Endothelial cell of umbilical vein (primary cell): ENCODE measurements at regions not wholly inside any gene's neighbourhood (a gene's known extent, or its start where the extent isn't known, plus 50 kb on each side); places are given as distances from the start of the nearest gene placed in this dataset.

Experiments used
- BruUV-seq: library from RNA; stranded (reverse); fragments of 400-500 nt; replicated peaks from 2 replicates; lab custom pipeline; 2021; lab: Mats Ljungman, UMichigan
- CTCF ChIA-PET: fragments of 300-600, 350-600 bp; sonication (Branson Sonifier 250); formaldehyde crosslinking; loops from one replicate; lab custom pipeline; 2021; ENCODE audit warnings: antibody characterized with exemption, inconsistent platforms; lab: Charles Lee
- POLR2A ChIA-PET: fragments of 300-600, 350-600 bp; sonication (Branson Sonifier 250); formaldehyde crosslinking; loops from one replicate; lab custom pipeline; 2021; ENCODE audit warnings: antibody characterized with exemption, inconsistent platforms; lab: Charles Lee
- DNase-seq: peaks from one replicate; pipeline ENCODE4 v3.0.0-alpha.2; 2011; ENCODE audit warnings: low read depth, low spot score
- FAIRE-seq: peaks from 2 replicates; lab custom pipeline; 2011; peaks lifted over from hg19 to GRCh38; lab: Jason Lieb, UNC
- H2AFZ ChIP-seq: 2 replicates; pipeline ENCODE4 v1.6.0; 2012; ENCODE audit warnings: low read depth, low read length, control low read depth, inconsistent platforms
- H3K27ac ChIP-seq: 2 replicates; pipeline ENCODE4 v1.5.1; 2011; ENCODE audit warnings: low read depth, mild to moderate bottlenecking, control low read depth, low read length, moderate library complexity; ENCODE audit not compliant: insufficient read depth
- H3K27me3 ChIP-seq, 2 experiments: 2 replicates each; pipeline versions ENCODE4 v1.6.0 to v1.6.1; 2011; ENCODE audit warnings: low read length in 2 of 2, mixed read lengths in 1 of 2; ENCODE audit not compliant: control insufficient read depth in 2 of 2, insufficient read depth in 2 of 2
- H3K36me3 ChIP-seq, 2 experiments: 2 replicates in 1 of 2; 3 replicates in 1 of 2; pipeline ENCODE4 v1.5.1; 2011; ENCODE audit warnings: low read length in 2 of 2, mild to moderate bottlenecking in 1 of 2, moderate library complexity in 1 of 2; ENCODE audit not compliant: control insufficient read depth in 2 of 2, insufficient read depth in 2 of 2; ENCODE audit errors: extremely low read depth in 1 of 2
- H3K4me1 ChIP-seq: 3 replicates; pipeline ENCODE4 v1.5.1; 2011; ENCODE audit warnings: mild to moderate bottlenecking, low read length; ENCODE audit not compliant: control insufficient read depth, insufficient read depth; ENCODE audit errors: extremely low read depth
- H3K4me2 ChIP-seq: 2 replicates; pipeline ENCODE4 v1.6.1; 2011; ENCODE audit warnings: low read length, control low read depth, mixed read lengths; ENCODE audit not compliant: insufficient read depth
- H3K4me3 ChIP-seq, 3 experiments: fragments of 200-600 bp in 1 of 3; sonication (generic), shearing (Covaris generic) in 1 of 3; replicated peaks in 1 of 3; 2 replicates each; pipeline ENCODE4 v1.5.1; 2011 to 2016; ENCODE audit warnings: control low read depth in 3 of 3, low read length in 3 of 3, mild to moderate bottlenecking in 2 of 3, inconsistent platforms in 1 of 3, low read depth in 1 of 3, moderate library complexity in 1 of 3; ENCODE audit not compliant: insufficient read depth in 1 of 3
- H3K79me2 ChIP-seq: 2 replicates; pipeline ENCODE4 v1.6.0; 2012; ENCODE audit warnings: low read length, inconsistent platforms; ENCODE audit not compliant: control insufficient read depth, insufficient read depth
- H3K9ac ChIP-seq: replicated peaks from 2 replicates; pipeline ENCODE3; 2011; ENCODE audit warnings: low read length, control low read depth; ENCODE audit not compliant: insufficient read depth; ENCODE audit errors: extremely low read depth
- H3K9me1 ChIP-seq: replicated peaks from 3 replicates; pipeline ENCODE4 v1.6.0; 2011; ENCODE audit warnings: mild to moderate bottlenecking, low read length; ENCODE audit not compliant: control insufficient read depth, insufficient read depth; ENCODE audit errors: extremely low read depth
- H3K9me3 ChIP-seq: replicated peaks from 2 replicates; pipeline ENCODE4 v1.5.1; 2012; ENCODE audit warnings: low read length, inconsistent platforms; ENCODE audit not compliant: control insufficient read depth, insufficient read depth
- H4K20me1 ChIP-seq: replicated peaks from 2 replicates; pipeline ENCODE3; 2011; ENCODE audit warnings: mild to moderate bottlenecking, low read length; ENCODE audit not compliant: control insufficient read depth, insufficient read depth; ENCODE audit errors: extremely low read depth
- CTCF ChIP-seq, 2 donors: IDR thresholded peaks; 1 replicate in 1 of 2; 2 replicates in 1 of 2; pipeline ENCODE4 v1.5.1; 2011; ENCODE audit warnings: low read length in 2 of 2, mild to moderate bottlenecking in 2 of 2, moderate library complexity in 2 of 2, control low read depth in 1 of 2, inconsistent platforms in 1 of 2, low read depth in 1 of 2; ENCODE audit not compliant: insufficient read depth in 1 of 2; ENCODE audit errors: extremely low read depth in 1 of 2
- EZH2 ChIP-seq: IDR thresholded peaks from 2 replicates; pipeline ENCODE4 v1.6.1; 2012; ENCODE audit warnings: borderline replicate concordance, low read depth, mild to moderate bottlenecking, moderate library complexity, low read length, inconsistent platforms; ENCODE audit not compliant: severe bottlenecking
- FOS ChIP-seq: IDR thresholded peaks from 2 replicates; pipeline ENCODE4 v1.6.1; 2011; ENCODE audit warnings: mild to moderate bottlenecking, low read length, moderate library complexity, borderline replicate concordance; ENCODE audit not compliant: insufficient read depth
- GATA2 ChIP-seq: IDR thresholded peaks from 2 replicates; pipeline ENCODE4 v1.7.0; 2011; ENCODE audit warnings: low read depth, mild to moderate bottlenecking, moderate library complexity, mixed read lengths, low read length; ENCODE audit not compliant: insufficient read length, insufficient read depth
- JUN ChIP-seq: IDR thresholded peaks from 2 replicates; pipeline ENCODE4 v1.6.1; 2011; ENCODE audit warnings: borderline replicate concordance, low read depth; ENCODE audit not compliant: insufficient read length, insufficient read depth
- MYC ChIP-seq: IDR thresholded peaks from one replicate; pipeline ENCODE4 v1.6.1; 2011; ENCODE audit warnings: mild to moderate bottlenecking, low read depth, low read length
- POLR2A ChIP-seq: IDR thresholded peaks from 2 replicates; pipeline ENCODE4 v1.6.1; 2012; ENCODE audit warnings: low read depth, mild to moderate bottlenecking, control low read depth, low read length
- POLR2AphosphoS5 ChIP-seq: IDR thresholded peaks from 2 replicates; pipeline ENCODE4 v1.6.1; 2012; ENCODE audit warnings: low read depth, mild to moderate bottlenecking, control low read depth, low read length, moderate library complexity; ENCODE audit not compliant: insufficient read depth
- dilution Hi-C: fragments of 300-500 bp; cut with MboI; formaldehyde crosslinking; loops from one replicate; pipeline ENCODE4 v1.15.0; 2019; ENCODE audit warnings: low sequenced_read_pairs; ENCODE audit not compliant: extremely low pct_ligation_motif_present
- intact Hi-C: fragments of 100-400 bp; cut with micrococcal nuclease; formaldehyde crosslinking; loops from one replicate; pipeline ENCODE4 v1.10.0; 2022
- TF ChIP-seq, protein P1 (sequence below): IDR thresholded peaks from 2 replicates; pipeline ENCODE4 v1.6.1; 2011; ENCODE audit not compliant: insufficient read depth, insufficient read length

GRCh38 chr7:142413280-142414000 lies 155.6 kb upstream of the PRSS58 start:
- POLR2A ChIA-PET: no interaction called here
- Histone ChIP-seq H3K9me3 (no peaks in the 10 kb centered on the region), H3K79me2 (no peaks in the 10 kb centered on the region), H3K4me1 (no peaks in the 10 kb centered on the region), H3K9me1 (no peaks in the 10 kb centered on the region), H3K4me3 (no peak overlapping the region), H3K9ac (no peak overlapping the region), H4K20me1 (no peaks in the 10 kb centered on the region), H3K27ac (no peak overlapping the region), H3K27me3 (peaks cover 0 to 3% of the 10 kb centered on the region in 2 experiments), H3K4me2 (no peak overlapping the region), H2AFZ (no peak overlapping the region), H3K36me3 (no peaks in the 10 kb centered on the region)
- CTCF ChIA-PET: interaction anchor here (0.8 to 4.5 kb wide), 17 partner anchors 9 to 370 kb away, joined by 3 to 15 read pairs (median 4); no protein-coding TSS in a partner anchor
- FAIRE-seq (no peak), DNase-seq (no peak)
- BruUV-seq: no TSS peak
- dilution Hi-C loops (no loop called here), intact Hi-C loops (loop anchor here (5.0 kb wide), 1 partner anchor 69 kb away; no protein-coding TSS in a partner anchor)
- TF ChIP-seq MYC: no peak
- no peak for TF ChIP-seq FOS
- no peak for TF ChIP-seq POLR2AphosphoS5
- no peak for TF ChIP-seq POLR2A
- TF ChIP-seq CTCF (IDR thresholded peaks at IDR 0.05; ENCODE audit: extremely low read depth in 1 of 2, insufficient read depth in 1 of 2, low read depth in 1 of 2, low read length in 2 of 2): no peak
- TF ChIP-seq GATA2: no peak
- TF ChIP-seq, protein P1, sequence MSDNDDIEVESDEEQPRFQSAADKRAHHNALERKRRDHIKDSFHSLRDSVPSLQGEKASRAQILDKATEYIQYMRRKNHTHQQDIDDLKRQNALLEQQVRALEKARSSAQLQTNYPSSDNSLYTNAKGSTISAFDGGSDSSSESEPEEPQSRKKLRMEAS: no peak
- no peak for TF ChIP-seq JUN
- TF ChIP-seq EZH2: no peak
